HEK293 (cell line): ENCODE measurements at regions not wholly inside any gene's neighbourhood (a gene's known extent, or its start where the extent isn't known, plus 50 kb on each side); places are given as distances from the start of the nearest gene placed in this dataset.

Experiments
- CTCF ChIP-seq: fragments of 450-650 bp; formaldehyde crosslinking; IDR thresholded peaks from 2 replicates; pipeline ENCODE4 v1.5.1; 2016; ENCODE audit warnings: missing biosample characterization, missing genetic modification characterization
- MEIS1 ChIP-seq: sonication (generic); formaldehyde crosslinking; IDR thresholded peaks from 2 replicates; pipeline ENCODE4 v1.8.1; 2022; ENCODE audit warnings: missing genetic modification reagents, mild to moderate bottlenecking, borderline replicate concordance
- OVOL3 ChIP-seq: fragments of 450-650 bp; formaldehyde crosslinking; IDR thresholded peaks from 2 replicates; pipeline ENCODE4 v1.5.1; 2016; ENCODE audit warnings: missing biosample characterization, missing genetic modification characterization
- YY1 ChIP-seq: fragments of 450-650 bp; formaldehyde crosslinking; IDR thresholded peaks from 2 replicates; pipeline ENCODE4 v1.5.1; 2018; ENCODE audit warnings: missing biosample characterization, missing genetic modification characterization
- ZBTB1 ChIP-seq: fragments of 450-650 bp; formaldehyde crosslinking; IDR thresholded peaks from 2 replicates; pipeline ENCODE4 v1.5.1; 2016; ENCODE audit warnings: missing biosample characterization, missing genetic modification characterization
- ZNF274 ChIP-seq, 2 experiments: fragments of 200-500 bp in 1 of 2; fragments of 450-650 bp in 1 of 2; sonication (Bioruptor generic) in 1 of 2; formaldehyde crosslinking in 1 of 2; IDR thresholded peaks; 2 replicates each; pipeline versions ENCODE4 v1.5.1 to v1.6.1; 2014 to 2016; ENCODE audit warnings: borderline replicate concordance in 1 of 2, inconsistent platforms in 1 of 2, low read length in 1 of 2, missing biosample characterization in 1 of 2, missing genetic modification characterization in 1 of 2
- ZNF571 ChIP-seq: fragments of 450-650 bp; formaldehyde crosslinking; IDR thresholded peaks from 2 replicates; pipeline ENCODE4 v1.5.0; 2017; ENCODE audit warnings: missing biosample characterization, missing genetic modification characterization
- ZNF596 ChIP-seq: fragments of 450-650 bp; IDR thresholded peaks from 2 replicates; pipeline ENCODE4 v1.5.0; 2018; ENCODE audit warnings: missing biosample characterization, mild to moderate bottlenecking, missing genetic modification characterization, moderate library complexity
- ZNF639 ChIP-seq: fragments of 450-650 bp; formaldehyde crosslinking; IDR thresholded peaks from 2 replicates; pipeline ENCODE4 v1.5.1; 2016; ENCODE audit warnings: missing biosample characterization, missing genetic modification characterization
- ZNF777 ChIP-seq: fragments of 450-650 bp; formaldehyde crosslinking; IDR thresholded peaks from 2 replicates; pipeline ENCODE4 v1.5.1; 2017; ENCODE audit warnings: missing biosample characterization, missing genetic modification characterization, borderline replicate concordance

- TF ChIP-seq MEIS1 (no peak), ZNF596 (tag by site-specific recombination) (no peak), ZNF274 (IDR thresholded peaks at IDR 0.05; ENCODE audit: low read length) (no peak), ZNF274 (tag by site-specific recombination; IDR thresholded peaks at IDR 0.05; ENCODE audit: borderline replicate concordance) (no peak), OVOL3 (no peak), CTCF (tag by site-specific recombination) (no peak), ZNF571 (no peak), ZNF777 (no peak), ZNF639 (tag by site-specific recombination) (no peak), YY1 (tag by site-specific recombination) (no peak), ZBTB1 (tag by site-specific recombination) (no peak)
These were observed 190.2 kb upstream of the FN1 start for GRCh38 chr2:215626063-215626462.
